ENCODE measurements at regions not wholly inside any gene's neighbourhood (a gene's known extent, or its start where the extent isn't known, plus 50 kb on each side); places are given as distances from the start of the nearest gene placed in this dataset.

DNA sequence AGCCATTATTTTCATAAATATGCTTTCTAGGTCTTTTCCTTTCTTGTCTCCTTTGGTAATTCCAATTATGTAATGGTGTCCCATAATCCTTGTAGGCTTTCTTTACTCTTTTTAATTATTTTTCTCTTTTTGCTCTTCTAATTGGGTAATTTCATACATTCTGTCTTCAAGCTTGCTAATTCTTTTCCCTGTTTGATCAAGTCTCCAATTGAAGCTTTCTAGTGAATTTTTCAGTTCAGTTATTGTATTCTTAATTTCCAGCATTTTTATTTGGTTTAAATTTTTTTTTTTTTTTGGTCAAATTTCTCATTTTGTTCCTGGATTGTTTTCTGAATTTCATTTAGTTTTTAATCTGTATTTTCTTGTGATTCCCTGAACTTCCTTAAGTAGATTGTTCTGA is 74.9 kb upstream of the UST start:
- TF ChIP-seq POLR2A (IDR thresholded peaks at IDR 0.05; ENCODE audit: extremely low read depth, insufficient read length): no peak
- TF ChIP-seq, protein P1, sequence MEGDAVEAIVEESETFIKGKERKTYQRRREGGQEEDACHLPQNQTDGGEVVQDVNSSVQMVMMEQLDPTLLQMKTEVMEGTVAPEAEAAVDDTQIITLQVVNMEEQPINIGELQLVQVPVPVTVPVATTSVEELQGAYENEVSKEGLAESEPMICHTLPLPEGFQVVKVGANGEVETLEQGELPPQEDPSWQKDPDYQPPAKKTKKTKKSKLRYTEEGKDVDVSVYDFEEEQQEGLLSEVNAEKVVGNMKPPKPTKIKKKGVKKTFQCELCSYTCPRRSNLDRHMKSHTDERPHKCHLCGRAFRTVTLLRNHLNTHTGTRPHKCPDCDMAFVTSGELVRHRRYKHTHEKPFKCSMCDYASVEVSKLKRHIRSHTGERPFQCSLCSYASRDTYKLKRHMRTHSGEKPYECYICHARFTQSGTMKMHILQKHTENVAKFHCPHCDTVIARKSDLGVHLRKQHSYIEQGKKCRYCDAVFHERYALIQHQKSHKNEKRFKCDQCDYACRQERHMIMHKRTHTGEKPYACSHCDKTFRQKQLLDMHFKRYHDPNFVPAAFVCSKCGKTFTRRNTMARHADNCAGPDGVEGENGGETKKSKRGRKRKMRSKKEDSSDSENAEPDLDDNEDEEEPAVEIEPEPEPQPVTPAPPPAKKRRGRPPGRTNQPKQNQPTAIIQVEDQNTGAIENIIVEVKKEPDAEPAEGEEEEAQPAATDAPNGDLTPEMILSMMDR (IDR thresholded peaks at IDR 0.05; ENCODE audit: low read depth, low read length): no peak
- TF ChIP-seq MAX (IDR thresholded peaks at IDR 0.05; ENCODE audit: low read depth, low read length): no peak
